Thoracic aorta (tissue), 2 donors: ENCODE measurements at regions not wholly inside any gene's neighbourhood (a gene's known extent, or its start where the extent isn't known, plus 50 kb on each side); places are given as distances from the start of the nearest gene placed in this dataset.

Experiments used
- ATAC-seq: fragments of 150-250 bp; one replicate; pipeline ENCODE4 v1.8.0; 2017; ENCODE audit warnings: low read depth; ENCODE audit not compliant: insufficient number of reproducible peaks, low FRiP score
- DNase-seq: peaks from one replicate; pipeline ENCODE4 v3.0.0-alpha.2; 2020; ENCODE audit warnings: low spot score
- H3K27ac ChIP-seq, 2 donors: fragments of 200-600 bp; sonication (generic); 1 replicate in 1 of 2; 2 replicates in 1 of 2; pipeline ENCODE4 v1.5.1; 2016; ENCODE audit warnings: mild to moderate bottlenecking in 2 of 2, moderate library complexity in 2 of 2
- H3K27me3 ChIP-seq: fragments of 200-600 bp; sonication (generic); replicated peaks from 2 replicates; pipeline ENCODE4 v1.6.0; 2016; ENCODE audit warnings: mild to moderate bottlenecking; ENCODE audit not compliant: insufficient read depth
- H3K36me3 ChIP-seq: fragments of 200-600 bp; sonication (generic); one replicate; pipeline ENCODE4 v1.5.1; 2016
- H3K4me1 ChIP-seq, 2 donors: fragments of 200-600 bp; sonication (generic); 1 replicate in 1 of 2; 2 replicates in 1 of 2; pipeline versions ENCODE4 v1.5.1 to v1.6.0; 2016; ENCODE audit warnings: low read depth in 2 of 2, mild to moderate bottlenecking in 1 of 2; ENCODE audit not compliant: control insufficient read depth in 1 of 2
- H3K4me3 ChIP-seq: fragments of 200-600 bp; sonication (generic); 2 replicates; pipeline ENCODE4 v1.5.1; 2016; ENCODE audit warnings: mild to moderate bottlenecking
- H3K9me3 ChIP-seq: fragments of 200-600 bp; sonication (generic); 2 replicates; pipeline ENCODE4 v1.5.1; 2016
- CTCF ChIP-seq: fragments of 200-600 bp; sonication (generic); IDR thresholded peaks from one replicate; pipeline ENCODE4 v1.5.1; 2019; ENCODE audit warnings: antibody characterized with exemption

- Histone ChIP-seq H3K4me3 (no peak overlapping the region), H3K36me3 (no peaks in the 10 kb centered on the region), H3K27ac (no peak overlapping the region), H3K27me3 (no peaks in the 10 kb centered on the region), H3K9me3 (peaks cover 5% of the 10 kb centered on the region), H3K4me1 (no peaks in the 10 kb centered on the region)
- DNase-seq (no peak), ATAC-seq (no peak)
- TF ChIP-seq CTCF: no peak
Measured at GRCh38 chr5:110812639-110813038, 73.8 kb downstream of the SLC25A46 start.

GRCh38 chr5:110815916-110816605 lies 77.3 kb downstream of the SLC25A46 start:
- Histone ChIP-seq H3K9me3 (peaks cover 5% of the 10 kb centered on the region), H3K27ac (no peak overlapping the region), H3K4me1 (no peaks in the 10 kb centered on the region), H3K36me3 (no peaks in the 10 kb centered on the region), H3K4me3 (no peak overlapping the region), H3K27me3 (no peaks in the 10 kb centered on the region)
- ATAC-seq: no peak
- no peak for DNase-seq
- TF ChIP-seq CTCF: no peak

- no peak for TF ChIP-seq CTCF
- DNase-seq: no peak
- Histone ChIP-seq H3K9me3 (no peaks in the 10 kb centered on the region), H3K4me3 (peak overlapping the region; percentile 16), H3K27me3 (no peaks in the 10 kb centered on the region), H3K27ac (no peak overlapping the region), H3K4me1 (no peaks in the 10 kb centered on the region), H3K36me3 (no peaks in the 10 kb centered on the region)
- no peak for ATAC-seq
Measured at GRCh38 chr5:110817459-110817858, 78.7 kb downstream of the SLC25A46 start.

- peaks cover 12% of the 10 kb centered on the region for H3K9me3 ChIP-seq
- ATAC-seq: no peak
- H3K27me3 ChIP-seq: no peaks in the 10 kb centered on the region
- H3K36me3 ChIP-seq: no peaks in the 10 kb centered on the region
- no peak overlapping the region for H3K27ac ChIP-seq
- TF ChIP-seq CTCF: no peak
- H3K4me3 ChIP-seq: no peak overlapping the region
- H3K4me1 ChIP-seq: no peaks in the 10 kb centered on the region
- no peak for DNase-seq
Measured at GRCh38 chr5:110823571-110823970, 84.8 kb downstream of the SLC25A46 start.

GRCh38 chr5:110824936-110825441 lies 86.2 kb downstream of the SLC25A46 start:
- no peak for ATAC-seq
- H3K36me3 ChIP-seq: no peaks in the 10 kb centered on the region
- peaks cover 12% of the 10 kb centered on the region for H3K9me3 ChIP-seq
- H3K27me3 ChIP-seq: no peaks in the 10 kb centered on the region
- no peak overlapping the region for H3K4me3 ChIP-seq
- no peak for DNase-seq
- no peak overlapping the region for H3K27ac ChIP-seq
- no peak for TF ChIP-seq CTCF
- no peaks in the 10 kb centered on the region for H3K4me1 ChIP-seq
